ENCODE measurements at regions not wholly inside any gene's neighbourhood (a gene's known extent, or its start where the extent isn't known, plus 50 kb on each side); places are given as distances from the start of the nearest gene placed in this dataset.

DNA sequence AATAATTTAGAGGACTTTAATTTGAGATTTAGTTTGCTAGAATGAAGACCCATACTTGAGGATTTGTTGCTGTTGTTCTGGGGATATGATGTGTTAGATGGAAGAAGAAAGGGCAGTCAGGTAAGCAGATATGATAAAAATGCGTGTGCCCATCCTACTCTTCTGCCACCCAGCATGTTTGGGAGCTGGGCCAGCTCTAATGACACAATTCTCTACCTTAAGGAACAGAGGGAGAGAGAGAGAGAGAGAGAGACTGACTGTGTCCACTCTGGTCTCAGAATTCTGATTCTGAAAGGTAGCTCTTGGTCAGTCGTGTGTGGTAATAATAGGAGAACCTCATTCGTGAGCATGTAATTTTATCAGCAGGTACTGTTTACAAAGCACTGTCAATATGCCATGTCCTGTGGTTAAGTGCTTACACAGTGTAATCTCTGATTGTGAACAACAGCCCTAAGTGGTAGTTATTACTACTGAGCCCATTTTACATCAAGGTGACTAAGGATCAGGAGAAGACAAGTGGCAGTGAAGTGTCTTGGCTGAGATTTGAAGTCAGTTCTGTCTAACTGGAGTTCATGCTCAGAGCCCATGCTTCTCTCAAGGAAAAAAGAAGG, 307.4 kb upstream of the SEMA6A start:
- TF ChIP-seq MYC (IDR thresholded peaks at IDR 0.05; ENCODE audit: low read depth, low read length) (no peak), CTCF (IDR thresholded peaks at IDR 0.05; ENCODE audit: extremely low read depth in 1 of 2, insufficient read depth in 1 of 2, low read depth in 1 of 2, low read length in 2 of 2) (no peak), EZH2 (IDR thresholded peaks at IDR 0.05; ENCODE audit: borderline replicate concordance, low read depth, low read length, severe bottlenecking) (no peak)
